ENCODE measurements at regions not wholly inside any gene's neighbourhood (a gene's known extent, or its start where the extent isn't known, plus 50 kb on each side); places are given as distances from the start of the nearest gene placed in this dataset.

DNA sequence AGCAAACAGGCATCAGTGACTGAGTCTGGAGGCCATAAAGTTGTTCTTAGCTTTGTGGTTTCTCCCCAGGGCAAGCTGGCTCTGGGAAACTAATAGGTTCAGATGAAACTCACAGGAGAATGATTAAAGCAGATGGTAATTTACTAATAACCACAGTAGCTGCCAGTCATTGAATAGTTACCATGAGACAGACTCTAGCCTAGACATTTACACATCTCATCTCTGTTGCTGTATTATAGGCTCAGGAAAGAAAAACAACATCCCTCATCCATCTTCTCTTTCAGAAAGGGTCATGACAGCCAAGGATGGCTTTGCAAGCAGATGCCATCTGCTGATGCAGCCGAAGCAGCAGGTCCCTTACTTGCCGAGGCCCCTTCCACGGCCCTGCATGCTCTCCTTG lies 314.0 kb upstream of the ID2 start:
- Histone ChIP-seq H3K4me1 (ENCODE audit: control insufficient read depth in 1 of 2, insufficient read depth in 2 of 2, low read length in 2 of 2) (peaks cover 0 to 5% of the 10 kb centered on the region in 2 donors), H3K36me3 (replicated peaks in 1 of 2; ENCODE audit: control insufficient read depth in 1 of 2, insufficient read depth in 2 of 2, low read length in 2 of 2) (no peaks in the 10 kb centered on the region), H2AFZ (ENCODE audit: insufficient read depth, low read depth, low read length, poor library complexity, severe bottlenecking) (no peak overlapping the region), H3K9ac (ENCODE audit: insufficient read depth, low read length, poor library complexity, severe bottlenecking) (no peak overlapping the region), H3K79me2 (ENCODE audit: insufficient read depth, low read length) (no peaks in the 10 kb centered on the region), H3K27ac (ENCODE audit: low read depth in 1 of 2, low read length in 2 of 2) (no peak overlapping the region), H3K27me3 (ENCODE audit: control insufficient read depth in 2 of 2, insufficient read depth in 2 of 2, low read length in 2 of 2) (no peaks in the 10 kb centered on the region), H3K4me2 (replicated peaks; ENCODE audit: extremely low read depth, low read length, poor library complexity, severe bottlenecking) (no peak overlapping the region), H3K9me3 (replicated peaks in 1 of 2; ENCODE audit: control insufficient read depth in 1 of 2, insufficient read depth in 1 of 2, low read length in 2 of 2) (no peaks in the 10 kb centered on the region), H3K4me3 (replicated peaks in 1 of 3; ENCODE audit: low read depth in 2 of 3, low read length in 3 of 3) (no peak overlapping the region), H4K20me1 (ENCODE audit: insufficient read depth, low read length) (no peaks in the 10 kb centered on the region)
- Mint-ChIP-seq H3K4me1 (peaks cover 15% of the 10 kb centered on the region), H3K27me3 (ENCODE audit: low read depth in 3 of 3) (peaks cover 1 to 5% (median 4%) of the 10 kb centered on the region in 3 donors), H3K27ac (no peak overlapping the region), H3K36me3 (no peaks in the 10 kb centered on the region), H3K9me3 (peaks cover 0 to 5% (median 0%) of the 10 kb centered on the region in 7 donors), H3K4me3 (no peak overlapping the region)
- intact Hi-C loops (cut with micrococcal nuclease): no loop called here
- TF ChIP-seq, protein P1, sequence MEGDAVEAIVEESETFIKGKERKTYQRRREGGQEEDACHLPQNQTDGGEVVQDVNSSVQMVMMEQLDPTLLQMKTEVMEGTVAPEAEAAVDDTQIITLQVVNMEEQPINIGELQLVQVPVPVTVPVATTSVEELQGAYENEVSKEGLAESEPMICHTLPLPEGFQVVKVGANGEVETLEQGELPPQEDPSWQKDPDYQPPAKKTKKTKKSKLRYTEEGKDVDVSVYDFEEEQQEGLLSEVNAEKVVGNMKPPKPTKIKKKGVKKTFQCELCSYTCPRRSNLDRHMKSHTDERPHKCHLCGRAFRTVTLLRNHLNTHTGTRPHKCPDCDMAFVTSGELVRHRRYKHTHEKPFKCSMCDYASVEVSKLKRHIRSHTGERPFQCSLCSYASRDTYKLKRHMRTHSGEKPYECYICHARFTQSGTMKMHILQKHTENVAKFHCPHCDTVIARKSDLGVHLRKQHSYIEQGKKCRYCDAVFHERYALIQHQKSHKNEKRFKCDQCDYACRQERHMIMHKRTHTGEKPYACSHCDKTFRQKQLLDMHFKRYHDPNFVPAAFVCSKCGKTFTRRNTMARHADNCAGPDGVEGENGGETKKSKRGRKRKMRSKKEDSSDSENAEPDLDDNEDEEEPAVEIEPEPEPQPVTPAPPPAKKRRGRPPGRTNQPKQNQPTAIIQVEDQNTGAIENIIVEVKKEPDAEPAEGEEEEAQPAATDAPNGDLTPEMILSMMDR (IDR thresholded peaks at IDR 0.05): no peak
- no peak for DNase-seq
- WGBS (ENCODE audit: insufficient coverage): 92% methylated on average over 3 of the region's 3 CpGs

DNA sequence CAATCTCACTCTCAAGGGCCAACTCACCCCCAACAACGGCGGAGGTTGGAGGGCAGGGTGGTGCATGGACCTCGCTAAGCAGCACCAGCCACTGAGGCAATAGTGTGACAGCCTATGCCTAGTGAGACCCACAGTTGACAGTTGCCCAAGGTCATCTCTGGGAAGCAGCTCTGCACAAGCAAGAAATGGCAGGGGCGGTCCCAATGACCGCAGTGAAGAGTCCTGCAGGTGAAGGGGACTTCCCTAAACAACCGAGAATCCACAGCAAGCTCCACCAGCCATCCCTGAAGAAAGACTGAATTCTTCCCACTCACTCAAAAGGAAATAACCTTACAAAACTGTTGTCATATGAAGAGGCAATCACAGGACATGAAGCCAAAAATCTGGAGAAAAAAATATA lies 313.4 kb upstream of the ID2 start:
- H3K36me3 Mint-ChIP-seq: peaks cover 0 to 4% of the 10 kb centered on the region in 2 donors
- peaks cover 1 to 4% (median 1%) of the 10 kb centered on the region in 3 donors for H3K27me3 Mint-ChIP-seq (ENCODE audit: low read depth in 3 of 3)
- intact Hi-C loops (cut with micrococcal nuclease): no loop called here
- TF ChIP-seq, protein P1 (IDR thresholded peaks at IDR 0.05): no peak
- no peak overlapping the region for H3K9ac ChIP-seq (ENCODE audit: insufficient read depth, low read length, poor library complexity, severe bottlenecking)
- H3K79me2 ChIP-seq (ENCODE audit: insufficient read depth, low read length): no peaks in the 10 kb centered on the region
- no peak overlapping the region for H2AFZ ChIP-seq (ENCODE audit: insufficient read depth, low read depth, low read length, poor library complexity, severe bottlenecking)
- H3K27ac ChIP-seq (ENCODE audit: low read depth in 1 of 2, low read length in 2 of 2): no peak overlapping the region
- no peaks in the 10 kb centered on the region for H3K27me3 ChIP-seq (ENCODE audit: control insufficient read depth in 2 of 2, insufficient read depth in 2 of 2, low read length in 2 of 2)
- peaks cover 11% of the 10 kb centered on the region for H3K4me1 Mint-ChIP-seq
- 100% methylated on average over 1 of the region's 6 CpGs for WGBS (ENCODE audit: insufficient coverage)
- H3K9me3 Mint-ChIP-seq: peaks cover 0 to 11% (median 6%) of the 10 kb centered on the region in 7 donors
- peaks cover 0 to 5% of the 10 kb centered on the region in 2 donors for H3K4me1 ChIP-seq (ENCODE audit: control insufficient read depth in 1 of 2, insufficient read depth in 2 of 2, low read length in 2 of 2)
- H3K4me2 ChIP-seq (replicated peaks; ENCODE audit: extremely low read depth, low read length, poor library complexity, severe bottlenecking): no peak overlapping the region
- H3K4me3 Mint-ChIP-seq: no peak overlapping the region
- no peaks in the 10 kb centered on the region for H4K20me1 ChIP-seq (ENCODE audit: insufficient read depth, low read length)
- H3K9me3 ChIP-seq (replicated peaks in 1 of 2; ENCODE audit: control insufficient read depth in 1 of 2, insufficient read depth in 1 of 2, low read length in 2 of 2): no peaks in the 10 kb centered on the region
- DNase-seq: no peak
- no peak overlapping the region for H3K4me3 ChIP-seq (replicated peaks in 1 of 3; ENCODE audit: low read depth in 2 of 3, low read length in 3 of 3)
- H3K36me3 ChIP-seq (replicated peaks in 1 of 2; ENCODE audit: control insufficient read depth in 1 of 2, insufficient read depth in 2 of 2, low read length in 2 of 2): no peaks in the 10 kb centered on the region
- peak overlapping the region in 1 of 7 donors; percentile 72 for H3K27ac Mint-ChIP-seq

Measured in CD14-positive monocyte (primary cell).